HG03280 (cell line): ENCODE measurements at regions not wholly inside any gene's neighbourhood (a gene's known extent, or its start where the extent isn't known, plus 50 kb on each side); places are given as distances from the start of the nearest gene placed in this dataset.
"Not testable (repeated sequence)": the region's sequence is repeated elsewhere in the genome, so short reads cannot be mapped to it uniquely, and the experiment has no call there.

ENCODE experiments used
- ATAC-seq: cut with Tn5 transposase; IDR thresholded peaks from one replicate; pipeline ENCODE4 v1.9.1; 2021; ENCODE audit warnings: mild to moderate bottlenecking, moderate library complexity; ENCODE audit not compliant: unreplicated experiment

- ATAC-seq = no peak
Observed at GRCh38 chr11:92591521-92591920, 366.9 kb downstream of the FAT3 start.

GRCh38 chr11:92594251-92594650 is 369.6 kb downstream of the FAT3 start:
- ATAC-seq = no peak

GRCh38 chr11:92595052-92595451 is 370.4 kb downstream of the FAT3 start:
- no peak for ATAC-seq

- no peak for ATAC-seq
Observed at GRCh38 chr11:92596596-92597317, 372.1 kb downstream of the FAT3 start.

GRCh38 chr11:92601048-92601447 is 368.4 kb upstream of the MTNR1B start:
- ATAC-seq = no peak

- no peak for ATAC-seq
Observed at GRCh38 chr11:92605667-92606066, 363.8 kb upstream of the MTNR1B start.

GRCh38 chr11:92607969-92608722 is 361.3 kb upstream of the MTNR1B start:
- ATAC-seq = no peak

GRCh38 chr11:92611157-92611556 is 358.3 kb upstream of the MTNR1B start:
- no peak for ATAC-seq

- ATAC-seq = not testable (repeated sequence)
Observed at GRCh38 chr11:92618020-92618419, 351.4 kb upstream of the MTNR1B start.

GRCh38 chr11:92623055-92623454 is 346.4 kb upstream of the MTNR1B start:
- ATAC-seq = no peak

GRCh38 chr11:92625894-92626293 is 343.6 kb upstream of the MTNR1B start:
- ATAC-seq = no peak

GRCh38 chr11:92626624-92627023 is 342.8 kb upstream of the MTNR1B start:
- ATAC-seq = no peak

- no peak for ATAC-seq
Observed at GRCh38 chr11:92627615-92628256, 341.7 kb upstream of the MTNR1B start.

GRCh38 chr11:92628401-92629292 is 340.8 kb upstream of the MTNR1B start:
- no peak for ATAC-seq

- no peak for ATAC-seq
Observed at GRCh38 chr11:92632495-92632894, 337.0 kb upstream of the MTNR1B start.

GRCh38 chr11:92633820-92634219 is 335.6 kb upstream of the MTNR1B start:
- ATAC-seq = no peak

- ATAC-seq = no peak
Observed at GRCh38 chr11:92636543-92637188, 332.8 kb upstream of the MTNR1B start.

- no peak for ATAC-seq
Observed at GRCh38 chr11:92638678-92639077, 330.8 kb upstream of the MTNR1B start.

- ATAC-seq = no peak
Observed at GRCh38 chr11:92642177-92642931, 327.1 kb upstream of the MTNR1B start.

- no peak for ATAC-seq
Observed at GRCh38 chr11:92643827-92644226, 325.6 kb upstream of the MTNR1B start.
